ENCODE measurements at regions not wholly inside any gene's neighbourhood (a gene's known extent, or its start where the extent isn't known, plus 50 kb on each side); places are given as distances from the start of the nearest gene placed in this dataset.
"Not testable (repeated sequence)": the region's sequence is repeated elsewhere in the genome, so short reads cannot be mapped to it uniquely, and the experiment has no call there.

DNA sequence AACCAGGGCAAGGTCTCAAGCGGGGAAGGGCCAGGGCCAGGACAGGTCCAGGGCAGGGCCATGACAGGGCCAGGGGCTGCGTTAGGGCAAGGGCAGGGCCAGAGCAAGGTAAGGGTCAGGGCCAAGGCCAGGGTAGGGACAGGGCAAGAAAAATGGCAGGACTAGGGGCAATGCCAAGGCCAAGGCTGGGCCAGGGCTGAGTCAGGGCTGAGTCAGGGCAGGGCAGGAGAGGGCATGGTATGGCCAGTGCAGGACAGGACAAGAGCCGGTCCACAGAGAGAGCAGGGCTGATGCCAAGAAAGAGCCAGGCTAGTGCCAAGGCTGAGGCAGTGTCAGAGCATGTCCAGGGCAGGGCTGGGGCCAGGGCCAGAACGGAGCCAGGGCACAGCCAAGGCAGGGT is 542.5 kb downstream of the TP53TG3F start:
- TF ChIP-seq POLR2A (IDR thresholded peaks at IDR 0.05; ENCODE audit: low read depth, low read length); JUN (IDR thresholded peaks at IDR 0.05; ENCODE audit: borderline replicate concordance, insufficient read depth, insufficient read length, low read depth); POLR2AphosphoS5 (IDR thresholded peaks at IDR 0.05; ENCODE audit: insufficient read depth, low read depth, low read length); GATA2 (IDR thresholded peaks at IDR 0.05; ENCODE audit: insufficient read depth, insufficient read length, low read depth, low read length); EZH2 (IDR thresholded peaks at IDR 0.05; ENCODE audit: borderline replicate concordance, low read depth, low read length, severe bottlenecking); FOS (IDR thresholded peaks at IDR 0.05; ENCODE audit: borderline replicate concordance, insufficient read depth, low read length); MYC (IDR thresholded peaks at IDR 0.05; ENCODE audit: low read depth, low read length): not testable (repeated sequence)
- TF ChIP-seq, protein P1, sequence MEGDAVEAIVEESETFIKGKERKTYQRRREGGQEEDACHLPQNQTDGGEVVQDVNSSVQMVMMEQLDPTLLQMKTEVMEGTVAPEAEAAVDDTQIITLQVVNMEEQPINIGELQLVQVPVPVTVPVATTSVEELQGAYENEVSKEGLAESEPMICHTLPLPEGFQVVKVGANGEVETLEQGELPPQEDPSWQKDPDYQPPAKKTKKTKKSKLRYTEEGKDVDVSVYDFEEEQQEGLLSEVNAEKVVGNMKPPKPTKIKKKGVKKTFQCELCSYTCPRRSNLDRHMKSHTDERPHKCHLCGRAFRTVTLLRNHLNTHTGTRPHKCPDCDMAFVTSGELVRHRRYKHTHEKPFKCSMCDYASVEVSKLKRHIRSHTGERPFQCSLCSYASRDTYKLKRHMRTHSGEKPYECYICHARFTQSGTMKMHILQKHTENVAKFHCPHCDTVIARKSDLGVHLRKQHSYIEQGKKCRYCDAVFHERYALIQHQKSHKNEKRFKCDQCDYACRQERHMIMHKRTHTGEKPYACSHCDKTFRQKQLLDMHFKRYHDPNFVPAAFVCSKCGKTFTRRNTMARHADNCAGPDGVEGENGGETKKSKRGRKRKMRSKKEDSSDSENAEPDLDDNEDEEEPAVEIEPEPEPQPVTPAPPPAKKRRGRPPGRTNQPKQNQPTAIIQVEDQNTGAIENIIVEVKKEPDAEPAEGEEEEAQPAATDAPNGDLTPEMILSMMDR (IDR thresholded peaks at IDR 0.05; ENCODE audit: extremely low read depth in 1 of 2, insufficient read depth in 1 of 2, low read depth in 1 of 2, low read length in 2 of 2): not testable (repeated sequence)
- TF ChIP-seq, protein P2, sequence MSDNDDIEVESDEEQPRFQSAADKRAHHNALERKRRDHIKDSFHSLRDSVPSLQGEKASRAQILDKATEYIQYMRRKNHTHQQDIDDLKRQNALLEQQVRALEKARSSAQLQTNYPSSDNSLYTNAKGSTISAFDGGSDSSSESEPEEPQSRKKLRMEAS (IDR thresholded peaks at IDR 0.05; ENCODE audit: insufficient read depth, insufficient read length): not testable (repeated sequence)

All from endothelial cell of umbilical vein (primary cell).